Epithelial cell of esophagus (primary cell): ENCODE measurements at regions not wholly inside any gene's neighbourhood (a gene's known extent, or its start where the extent isn't known, plus 50 kb on each side); places are given as distances from the start of the nearest gene placed in this dataset.

Experiments used
- DNase-seq: peaks from one replicate; pipeline ENCODE4 v3.0.0; 2010; ENCODE audit warnings: low read depth
- H3K4me3 ChIP-seq: 2 replicates; pipeline ENCODE4 v1.5.1; 2011; ENCODE audit warnings: mild to moderate bottlenecking, low read length, control low read depth
- CTCF ChIP-seq: IDR thresholded peaks from 2 replicates; pipeline ENCODE4 v1.5.1; 2011; ENCODE audit warnings: low read depth, mild to moderate bottlenecking, low read length, control low read depth, inconsistent platforms; ENCODE audit not compliant: insufficient read depth; ENCODE audit errors: missing control alignments

- DNase-seq, result no peak
- no peak overlapping the region for H3K4me3 ChIP-seq
- TF ChIP-seq CTCF, result no peak
Observed at GRCh38 chr2:121118951-121119350, 166.1 kb downstream of the TFCP2L1 start.

- no peak overlapping the region for H3K4me3 ChIP-seq
- no peak for TF ChIP-seq CTCF
- DNase-seq, result no peak
Observed at GRCh38 chr2:121120411-121120810, 164.6 kb downstream of the TFCP2L1 start.

GRCh38 chr2:121120991-121121390 is 164.0 kb downstream of the TFCP2L1 start:
- no peak for DNase-seq
- H3K4me3 ChIP-seq, result no peak overlapping the region
- no peak for TF ChIP-seq CTCF

- H3K4me3 ChIP-seq, result no peak overlapping the region
- no peak for DNase-seq
- no peak for TF ChIP-seq CTCF
Observed at GRCh38 chr2:121121661-121122060, 163.3 kb downstream of the TFCP2L1 start.

GRCh38 chr2:121123268-121123667 is 161.7 kb downstream of the TFCP2L1 start:
- no peak for TF ChIP-seq CTCF

GRCh38 chr2:121124330-121124729 is 160.7 kb downstream of the TFCP2L1 start:
- TF ChIP-seq CTCF, result no peak
- DNase-seq, result no peak
- H3K4me3 ChIP-seq, result no peak overlapping the region

More at GRCh38 chr2:121123268-121123667, 161.7 kb downstream of the TFCP2L1 start:
- no peak for DNase-seq
- H3K4me3 ChIP-seq, result no peak overlapping the region

- DNase-seq, result no peak
- no peak for TF ChIP-seq CTCF
- no peak overlapping the region for H3K4me3 ChIP-seq
Observed at GRCh38 chr2:121125350-121125749, 159.7 kb downstream of the TFCP2L1 start.
